Neuron (in vitro differentiated cells): ENCODE measurements at regions not wholly inside any gene's neighbourhood (a gene's known extent, or its start where the extent isn't known, plus 50 kb on each side); places are given as distances from the start of the nearest gene placed in this dataset.

Source experiments
- H2AFZ ChIP-seq: one replicate; pipeline ENCODE4 v1.6.1; 2013; ENCODE audit warnings: low read depth, mild to moderate bottlenecking, inconsistent platforms, low read length, moderate library complexity
- H3K27me3 ChIP-seq: one replicate; pipeline ENCODE4 v1.6.1; 2013; ENCODE audit warnings: low read length; ENCODE audit not compliant: insufficient read depth
- H3K36me3 ChIP-seq: one replicate; pipeline ENCODE4 v1.6.1; 2013; ENCODE audit warnings: low read length; ENCODE audit not compliant: insufficient read depth
- H3K4me1 ChIP-seq: one replicate; pipeline ENCODE4 v1.6.1; 2013; ENCODE audit warnings: low read length; ENCODE audit not compliant: insufficient read depth
- H3K4me3 ChIP-seq: 2 replicates; pipeline ENCODE4 v1.5.1; 2013; ENCODE audit warnings: mild to moderate bottlenecking, low read length, moderate library complexity
- H3K9me3 ChIP-seq: one replicate; pipeline ENCODE4 v1.6.1; 2013; ENCODE audit warnings: low read length

DNA sequence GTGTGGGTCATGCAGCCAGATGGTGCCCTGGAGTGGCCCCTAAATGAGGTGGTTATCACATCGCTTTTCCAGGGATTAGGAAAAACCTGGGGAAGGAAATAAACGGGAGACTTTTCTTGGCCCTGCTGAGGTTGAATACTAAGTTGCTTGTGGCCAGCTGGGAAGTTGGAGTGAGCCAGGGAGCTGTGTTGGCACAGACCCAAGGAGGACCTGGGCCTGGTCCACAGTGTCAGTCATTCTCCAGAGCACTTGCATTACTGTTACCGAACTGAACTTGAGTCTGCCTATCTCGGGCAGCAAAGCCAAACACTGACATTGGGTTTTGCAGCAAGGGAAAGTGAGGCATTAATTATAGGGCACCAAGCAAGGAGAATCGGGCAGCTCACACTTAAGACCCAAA is 339.0 kb downstream of the GABRB3 start:
- H3K36me3 ChIP-seq = no peaks in the 10 kb centered on the region
- no peak overlapping the region for H2AFZ ChIP-seq
- no peaks in the 10 kb centered on the region for H3K4me1 ChIP-seq
- no peaks in the 10 kb centered on the region for H3K9me3 ChIP-seq
- H3K27me3 ChIP-seq = no peaks in the 10 kb centered on the region
- H3K4me3 ChIP-seq = no peak overlapping the region

DNA sequence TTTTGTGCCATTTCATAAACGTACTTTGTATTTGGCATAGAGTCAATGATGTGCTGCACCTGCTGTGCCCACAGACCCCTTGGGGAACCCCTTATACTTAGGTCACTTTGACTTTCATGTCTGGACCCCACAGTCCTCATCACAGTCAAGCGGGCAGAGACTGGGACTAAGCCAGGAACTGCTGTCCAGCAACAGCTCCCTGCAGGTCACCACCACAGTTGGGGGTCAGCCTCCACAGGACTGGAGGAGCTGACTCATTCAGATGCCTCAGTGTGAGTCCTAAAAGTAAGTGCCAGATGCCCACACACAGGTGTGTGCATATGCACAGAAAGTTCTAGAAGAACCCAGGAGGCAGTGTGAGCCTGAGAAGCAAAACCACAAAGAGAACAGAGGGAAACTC is 339.8 kb downstream of the GABRB3 start:
- Histone ChIP-seq H3K9me3 (no peaks in the 10 kb centered on the region), H3K4me1 (no peaks in the 10 kb centered on the region)

GRCh38 chr15:26421065-26421464 is 351.8 kb downstream of the GABRB3 start:
- Histone ChIP-seq H3K9me3 (no peaks in the 10 kb centered on the region), H3K36me3 (no peaks in the 10 kb centered on the region), H3K4me1 (no peaks in the 10 kb centered on the region), H3K27me3 (no peaks in the 10 kb centered on the region), H3K4me3 (no peak overlapping the region), H2AFZ (no peak overlapping the region)

More for the DNA sequence above, 339.8 kb downstream of the GABRB3 start:
- no peak overlapping the region for H2AFZ ChIP-seq
- H3K36me3 ChIP-seq = no peaks in the 10 kb centered on the region
- no peaks in the 10 kb centered on the region for H3K27me3 ChIP-seq
- no peak overlapping the region for H3K4me3 ChIP-seq

GRCh38 chr15:26395624-26396023 is 377.2 kb downstream of the GABRB3 start:
- Histone ChIP-seq H3K4me1 (no peaks in the 10 kb centered on the region), H3K27me3 (no peaks in the 10 kb centered on the region), H2AFZ (no peak overlapping the region), H3K36me3 (no peaks in the 10 kb centered on the region), H3K9me3 (no peaks in the 10 kb centered on the region), H3K4me3 (no peak overlapping the region)

DNA sequence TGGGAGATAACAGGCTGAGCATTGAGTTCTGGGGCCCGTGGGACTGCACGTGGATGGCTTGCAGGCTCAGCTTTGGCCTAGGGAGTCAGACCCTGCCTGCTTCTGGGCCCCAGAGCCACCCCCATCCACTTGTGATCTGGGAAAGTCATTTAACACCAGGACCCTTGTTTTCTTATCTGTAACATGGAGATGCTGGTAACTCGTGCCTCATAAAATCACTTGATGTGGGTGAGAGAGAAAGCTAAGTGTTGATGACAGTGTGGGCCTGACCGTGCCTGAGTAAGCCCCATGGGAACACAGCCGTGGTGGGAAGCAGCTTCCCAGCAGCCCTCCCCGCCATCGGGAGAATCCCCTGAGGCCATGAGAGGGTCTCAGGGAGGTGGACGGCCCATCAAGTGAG is 378.1 kb downstream of the GABRB3 start:
- no peaks in the 10 kb centered on the region for H3K27me3 ChIP-seq
- H3K4me1 ChIP-seq = no peaks in the 10 kb centered on the region
- H3K9me3 ChIP-seq = no peaks in the 10 kb centered on the region
- H3K36me3 ChIP-seq = no peaks in the 10 kb centered on the region
- H3K4me3 ChIP-seq = no peak overlapping the region
- H2AFZ ChIP-seq = no peak overlapping the region

DNA sequence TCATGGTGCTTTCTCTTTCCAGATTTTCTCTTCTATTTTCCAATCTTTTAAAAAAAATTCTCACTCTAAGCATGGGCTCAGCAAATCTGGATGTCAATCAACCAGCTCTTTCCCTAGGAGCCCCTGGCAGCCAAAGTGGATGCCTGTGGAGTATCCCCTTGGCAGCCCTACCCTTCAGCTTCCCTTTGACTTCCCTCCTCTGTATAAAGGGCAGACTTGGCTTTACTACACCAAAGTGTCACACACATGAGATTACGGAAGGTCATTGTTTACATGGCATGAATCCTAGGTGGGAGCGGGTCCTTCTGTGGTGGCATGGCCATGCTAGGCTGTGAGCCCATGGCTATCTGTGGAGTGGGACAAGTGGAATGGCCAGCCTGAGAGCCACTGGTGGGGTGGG is 379.9 kb downstream of the GABRB3 start:
- H2AFZ ChIP-seq = no peak overlapping the region
- no peaks in the 10 kb centered on the region for H3K4me1 ChIP-seq
- no peak overlapping the region for H3K4me3 ChIP-seq
- H3K9me3 ChIP-seq = no peaks in the 10 kb centered on the region
- no peaks in the 10 kb centered on the region for H3K27me3 ChIP-seq
- H3K36me3 ChIP-seq = no peaks in the 10 kb centered on the region

- no peaks in the 10 kb centered on the region for H3K9me3 ChIP-seq
- H2AFZ ChIP-seq = no peak overlapping the region
- no peaks in the 10 kb centered on the region for H3K27me3 ChIP-seq
- no peaks in the 10 kb centered on the region for H3K4me1 ChIP-seq
- H3K4me3 ChIP-seq = no peak overlapping the region
- no peaks in the 10 kb centered on the region for H3K36me3 ChIP-seq
Measured at GRCh38 chr15:26391567-26392194, 381.2 kb downstream of the GABRB3 start.

DNA sequence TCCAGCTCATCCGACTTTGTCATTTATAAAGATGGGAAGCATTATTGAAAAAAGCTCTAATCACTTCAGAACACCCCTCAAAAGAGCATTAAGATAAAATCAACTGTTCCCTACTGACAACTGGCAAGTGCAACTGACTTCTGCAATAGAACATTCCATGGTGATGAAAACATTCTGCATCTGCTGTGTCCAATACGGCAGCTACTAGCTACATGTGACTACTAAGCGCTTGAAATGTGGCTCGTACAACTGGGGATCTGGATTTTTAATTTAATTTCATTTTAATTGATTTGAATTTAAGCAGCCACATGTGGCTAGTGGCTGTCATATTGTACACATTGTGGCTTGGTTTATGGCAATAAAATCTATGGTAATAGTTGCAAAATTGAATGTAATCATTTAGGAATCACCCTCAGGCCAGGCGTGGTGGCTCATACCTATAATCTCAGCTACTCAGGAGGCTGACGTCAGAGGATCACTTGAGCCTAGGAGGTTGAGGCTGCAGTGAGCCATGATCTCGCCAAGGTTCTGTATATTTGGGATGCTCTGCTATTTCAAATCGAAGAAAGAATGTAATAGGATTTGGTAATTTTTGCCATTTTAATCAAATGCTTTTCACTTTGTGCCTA is 390.3 kb downstream of the GABRB3 start:
- Histone ChIP-seq H3K36me3 (no peaks in the 10 kb centered on the region), H3K4me3 (no peak overlapping the region), H2AFZ (no peak overlapping the region), H3K4me1 (no peaks in the 10 kb centered on the region), H3K27me3 (no peaks in the 10 kb centered on the region), H3K9me3 (no peaks in the 10 kb centered on the region)

DNA sequence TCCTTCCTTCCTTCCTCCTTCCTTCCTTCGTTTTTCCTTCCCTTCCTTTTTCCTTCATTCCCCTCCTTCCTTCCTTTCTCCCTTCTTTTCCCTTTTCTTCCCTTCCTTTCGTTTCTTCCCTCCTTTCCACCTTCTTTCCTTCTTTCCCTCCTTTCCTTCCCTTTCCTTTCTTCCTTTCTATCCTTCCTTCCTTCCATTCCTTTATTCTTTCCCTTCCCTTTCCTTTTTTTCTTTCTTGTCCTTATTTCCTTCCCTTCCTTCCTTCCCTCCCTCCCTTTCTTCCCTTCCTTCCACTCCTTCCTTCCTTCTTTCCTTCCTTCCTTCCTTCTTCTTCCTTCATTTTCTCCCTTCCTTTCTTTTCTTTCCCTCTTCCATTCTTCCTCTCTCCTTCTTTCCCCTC is 394.6 kb downstream of the GABRB3 start:
- Histone ChIP-seq H2AFZ (no peak overlapping the region), H3K4me3 (no peak overlapping the region), H3K4me1 (no peaks in the 10 kb centered on the region), H3K36me3 (no peaks in the 10 kb centered on the region), H3K27me3 (no peaks in the 10 kb centered on the region), H3K9me3 (no peaks in the 10 kb centered on the region)

DNA sequence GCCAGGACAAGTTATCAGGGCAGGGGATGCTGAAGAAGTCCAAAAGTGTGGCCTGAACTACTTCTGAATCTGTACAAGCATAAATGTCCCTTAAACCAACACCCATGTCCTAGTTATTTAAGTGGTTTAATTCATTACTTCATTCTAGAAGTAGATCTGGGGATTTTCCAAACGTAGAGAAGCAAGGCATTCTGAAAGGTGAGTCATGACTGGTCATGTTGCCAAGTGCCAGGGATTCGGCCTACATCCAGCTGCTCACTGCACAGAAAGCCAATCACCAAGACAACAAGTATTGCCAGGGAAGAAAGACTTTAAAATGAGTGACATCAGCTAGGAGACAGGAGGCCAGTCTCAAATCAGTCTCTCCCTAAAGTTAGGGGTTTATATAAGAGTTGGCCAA is 396.6 kb downstream of the GABRB3 start:
- no peaks in the 10 kb centered on the region for H3K27me3 ChIP-seq
- no peak overlapping the region for H3K4me3 ChIP-seq
- no peaks in the 10 kb centered on the region for H3K9me3 ChIP-seq
- H3K4me1 ChIP-seq = no peaks in the 10 kb centered on the region
- H3K36me3 ChIP-seq = no peaks in the 10 kb centered on the region
- H2AFZ ChIP-seq = no peak overlapping the region

DNA sequence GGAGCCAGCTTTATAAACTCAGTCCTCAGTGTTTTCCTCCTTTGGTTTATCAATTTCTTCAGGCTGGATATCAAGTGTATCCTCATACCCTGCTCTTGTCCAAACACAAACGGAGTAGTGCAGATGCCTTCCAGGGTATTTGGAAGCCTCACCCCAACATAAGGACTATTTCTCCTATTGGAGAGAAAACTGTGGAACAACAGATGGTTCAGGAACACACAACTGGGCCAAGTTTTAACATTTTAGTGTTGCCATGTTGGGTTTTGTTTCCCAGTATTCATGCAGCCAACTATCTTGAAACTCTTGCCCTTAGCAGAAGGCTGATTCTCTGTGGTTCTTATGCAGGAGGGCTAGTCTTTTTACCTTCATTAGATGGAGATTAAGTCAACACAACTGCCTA is 398.1 kb downstream of the GABRB3 start:
- no peaks in the 10 kb centered on the region for H3K27me3 ChIP-seq
- H3K4me1 ChIP-seq = no peaks in the 10 kb centered on the region
- H2AFZ ChIP-seq = no peak overlapping the region
- H3K4me3 ChIP-seq = no peak overlapping the region
- H3K36me3 ChIP-seq = no peaks in the 10 kb centered on the region
- no peaks in the 10 kb centered on the region for H3K9me3 ChIP-seq

- no peaks in the 10 kb centered on the region for H3K36me3 ChIP-seq
- no peaks in the 10 kb centered on the region for H3K9me3 ChIP-seq
- no peaks in the 10 kb centered on the region for H3K4me1 ChIP-seq
- H3K4me3 ChIP-seq = no peak overlapping the region
- no peaks in the 10 kb centered on the region for H3K27me3 ChIP-seq
- H2AFZ ChIP-seq = no peak overlapping the region
Measured at GRCh38 chr15:26372706-26373105, 400.2 kb downstream of the GABRB3 start.

DNA sequence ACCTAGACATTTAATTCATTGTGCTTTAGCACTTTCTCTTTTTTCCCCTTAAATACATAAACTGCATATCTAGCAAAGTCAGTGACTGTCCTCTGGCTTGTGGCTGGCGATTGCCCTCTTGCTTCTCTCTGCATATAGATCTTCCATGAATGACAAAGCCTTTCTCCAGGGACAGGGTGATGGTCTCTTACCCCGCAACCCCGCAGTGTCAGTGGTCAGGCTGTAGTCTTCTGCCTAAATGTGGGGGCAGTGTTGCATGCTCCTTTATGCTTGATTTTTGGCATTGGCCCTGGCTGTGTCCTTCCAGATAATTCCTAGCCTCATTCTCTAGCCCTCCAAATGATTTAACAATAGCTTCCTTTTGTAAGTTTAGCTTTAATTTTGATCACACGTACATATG is 407.8 kb downstream of the GABRB3 start:
- no peak overlapping the region for H2AFZ ChIP-seq
- no peaks in the 10 kb centered on the region for H3K36me3 ChIP-seq
- H3K9me3 ChIP-seq = no peaks in the 10 kb centered on the region
- H3K4me3 ChIP-seq = no peak overlapping the region
- H3K27me3 ChIP-seq = no peaks in the 10 kb centered on the region
- no peaks in the 10 kb centered on the region for H3K4me1 ChIP-seq

DNA sequence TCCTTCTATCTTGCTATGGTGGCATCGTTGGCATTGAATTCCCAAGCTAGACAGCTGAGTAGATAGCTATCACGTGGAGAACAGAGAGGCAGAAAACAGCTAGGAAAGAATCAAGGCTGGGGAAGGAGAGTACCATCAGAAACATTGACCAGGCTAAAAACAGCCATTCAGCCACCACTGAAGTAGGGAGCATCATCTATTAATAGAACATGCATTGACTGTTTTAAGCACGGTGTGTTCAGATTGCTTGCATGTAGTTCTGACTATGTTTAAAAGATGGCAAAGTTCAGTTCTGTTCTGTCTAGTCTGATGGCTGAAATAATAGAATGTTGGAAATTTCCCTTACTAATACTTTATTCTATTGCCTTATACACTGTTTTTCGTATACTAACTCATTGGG is 413.0 kb downstream of the GABRB3 start:
- Histone ChIP-seq H3K4me1 (no peaks in the 10 kb centered on the region), H3K9me3 (no peaks in the 10 kb centered on the region), H3K4me3 (no peak overlapping the region), H2AFZ (no peak overlapping the region), H3K36me3 (no peaks in the 10 kb centered on the region), H3K27me3 (no peaks in the 10 kb centered on the region)
